ENCODE measurements at regions not wholly inside any gene's neighbourhood (a gene's known extent, or its start where the extent isn't known, plus 50 kb on each side); places are given as distances from the start of the nearest gene placed in this dataset.

GRCh38 chr19:29022599-29022998 lies 190.4 kb downstream of the UQCRFS1 start:
- no peaks in the 10 kb centered on the region for H3K4me1 ChIP-seq (ENCODE audit: insufficient read depth, poor library complexity, severe bottlenecking)
- H3K27me3 ChIP-seq (ENCODE audit: insufficient read depth, poor library complexity, severe bottlenecking) = no peaks in the 10 kb centered on the region
- H3K27ac ChIP-seq (ENCODE audit: poor library complexity, severe bottlenecking) = no peak overlapping the region
- no peak overlapping the region for H3K4me3 ChIP-seq (ENCODE audit: severe bottlenecking)
- no peaks in the 10 kb centered on the region for H3K36me3 ChIP-seq (ENCODE audit: low read depth)
- DNase-seq (ENCODE audit: low spot score) = no peak
- TF ChIP-seq CTCF (IDR thresholded peaks at IDR 0.05; ENCODE audit: poor library complexity, severe bottlenecking) = no peak
- no peak for ATAC-seq (ENCODE audit: low read depth)
- H3K9me3 ChIP-seq (ENCODE audit: severe bottlenecking) = no peaks in the 10 kb centered on the region

GRCh38 chr19:29022165-29022564 lies 190.8 kb downstream of the UQCRFS1 start:
- no peak overlapping the region for H3K4me3 ChIP-seq (ENCODE audit: severe bottlenecking)
- no peaks in the 10 kb centered on the region for H3K27me3 ChIP-seq (ENCODE audit: insufficient read depth, poor library complexity, severe bottlenecking)
- ATAC-seq (ENCODE audit: low read depth) = no peak
- TF ChIP-seq CTCF (IDR thresholded peaks at IDR 0.05; ENCODE audit: poor library complexity, severe bottlenecking) = no peak
- no peaks in the 10 kb centered on the region for H3K36me3 ChIP-seq (ENCODE audit: low read depth)
- H3K27ac ChIP-seq (ENCODE audit: poor library complexity, severe bottlenecking) = no peak overlapping the region
- H3K9me3 ChIP-seq (ENCODE audit: severe bottlenecking) = no peaks in the 10 kb centered on the region
- no peaks in the 10 kb centered on the region for H3K4me1 ChIP-seq (ENCODE audit: insufficient read depth, poor library complexity, severe bottlenecking)
- DNase-seq (ENCODE audit: low spot score) = no peak

GRCh38 chr19:29021232-29021916 lies 191.6 kb downstream of the UQCRFS1 start:
- no peaks in the 10 kb centered on the region for H3K4me1 ChIP-seq (ENCODE audit: insufficient read depth, poor library complexity, severe bottlenecking)
- no peaks in the 10 kb centered on the region for H3K36me3 ChIP-seq (ENCODE audit: low read depth)
- no peak for TF ChIP-seq CTCF (IDR thresholded peaks at IDR 0.05; ENCODE audit: poor library complexity, severe bottlenecking)
- no peak overlapping the region for H3K27ac ChIP-seq (ENCODE audit: poor library complexity, severe bottlenecking)
- no peak for ATAC-seq (ENCODE audit: low read depth)
- no peak overlapping the region for H3K4me3 ChIP-seq (ENCODE audit: severe bottlenecking)
- DNase-seq (ENCODE audit: low spot score) = no peak
- H3K27me3 ChIP-seq (ENCODE audit: insufficient read depth, poor library complexity, severe bottlenecking) = peaks cover 3% of the 10 kb centered on the region
- no peaks in the 10 kb centered on the region for H3K9me3 ChIP-seq (ENCODE audit: severe bottlenecking)

DNA sequence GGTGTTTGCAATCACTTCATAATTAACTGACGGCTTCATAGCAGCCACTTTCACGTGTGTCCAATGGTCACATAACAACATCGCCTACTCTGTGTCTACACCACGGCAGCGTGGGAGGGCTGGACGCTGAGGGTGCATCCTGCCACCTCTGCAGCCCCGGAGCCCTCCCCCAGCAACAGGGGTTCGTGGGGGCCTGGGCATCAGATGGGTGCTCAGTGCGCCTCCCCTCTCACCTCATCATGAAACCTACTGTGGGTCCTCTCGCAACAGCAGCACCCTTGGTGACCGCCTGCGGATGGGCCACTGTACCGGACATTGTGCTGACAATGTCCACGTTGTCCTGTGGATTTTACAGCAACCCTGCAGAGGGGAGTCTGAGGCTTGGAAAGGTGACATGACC lies 193.5 kb downstream of the UQCRFS1 start:
- Histone ChIP-seq H3K27me3 (ENCODE audit: insufficient read depth, poor library complexity, severe bottlenecking) (peaks cover 3% of the 10 kb centered on the region), H3K27ac (ENCODE audit: poor library complexity, severe bottlenecking) (no peak overlapping the region), H3K9me3 (ENCODE audit: severe bottlenecking) (no peaks in the 10 kb centered on the region), H3K4me1 (ENCODE audit: insufficient read depth, poor library complexity, severe bottlenecking) (no peaks in the 10 kb centered on the region), H3K36me3 (ENCODE audit: low read depth) (no peaks in the 10 kb centered on the region), H3K4me3 (ENCODE audit: severe bottlenecking) (no peak overlapping the region)
- TF ChIP-seq CTCF (IDR thresholded peaks at IDR 0.05; ENCODE audit: poor library complexity, severe bottlenecking) = no peak
- no peak for ATAC-seq (ENCODE audit: low read depth)
- no peak for DNase-seq (ENCODE audit: low spot score)

DNA sequence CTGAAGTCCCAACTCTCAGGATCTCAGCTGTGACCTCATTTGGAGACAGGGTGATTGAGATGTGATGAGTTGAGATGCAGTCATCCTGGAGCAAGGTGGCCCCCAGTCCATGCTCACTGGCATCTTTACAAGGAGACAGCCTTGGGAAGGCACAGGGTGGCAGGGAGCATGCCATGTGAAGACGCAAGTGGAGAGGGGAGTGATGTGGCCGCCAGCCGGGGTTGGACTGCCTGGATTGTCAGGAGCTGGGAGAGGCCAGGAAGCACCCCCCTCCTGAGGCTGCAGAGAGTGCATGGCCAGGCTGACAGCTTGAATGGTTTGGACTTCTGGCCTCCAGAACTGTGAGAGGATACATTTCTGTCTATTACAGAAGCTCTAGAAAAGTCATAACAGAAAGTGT lies 194.4 kb downstream of the UQCRFS1 start:
- H3K27ac ChIP-seq (ENCODE audit: poor library complexity, severe bottlenecking) = no peak overlapping the region
- DNase-seq (ENCODE audit: low spot score) (no peak), ATAC-seq (ENCODE audit: low read depth) (no peak)
- no peaks in the 10 kb centered on the region for H3K36me3 ChIP-seq (ENCODE audit: low read depth)
- no peaks in the 10 kb centered on the region for H3K4me1 ChIP-seq (ENCODE audit: insufficient read depth, poor library complexity, severe bottlenecking)
- no peak overlapping the region for H3K4me3 ChIP-seq (ENCODE audit: severe bottlenecking)
- H3K27me3 ChIP-seq (ENCODE audit: insufficient read depth, poor library complexity, severe bottlenecking) = peaks cover 3% of the 10 kb centered on the region
- no peak for TF ChIP-seq CTCF (IDR thresholded peaks at IDR 0.05; ENCODE audit: poor library complexity, severe bottlenecking)
- H3K9me3 ChIP-seq (ENCODE audit: severe bottlenecking) = no peaks in the 10 kb centered on the region
